GM23248 (cell line): ENCODE measurements at regions not wholly inside any gene's neighbourhood (a gene's known extent, or its start where the extent isn't known, plus 50 kb on each side); places are given as distances from the start of the nearest gene placed in this dataset.

Experiments
- EZH2 ChIP-seq: fragments of 200-600 bp; sonication (generic); IDR thresholded peaks from 2 replicates; pipeline ENCODE4 v1.6.1; 2018; ENCODE audit warnings: antibody characterized with exemption, mild to moderate bottlenecking; ENCODE audit not compliant: insufficient read depth, poor library complexity, severe bottlenecking
- EZH2phosphoT487 ChIP-seq: fragments of 200-600 bp; sonication (generic); IDR thresholded peaks from 2 replicates; pipeline ENCODE4 v1.6.1; 2018; ENCODE audit warnings: antibody characterized with exemption, moderate library complexity, mild to moderate bottlenecking, low read depth; ENCODE audit not compliant: insufficient read depth

GRCh38 chr3:194865061-194865460 lies 179.4 kb downstream of the FAM43A start:
- TF ChIP-seq EZH2phosphoT487, result no peak
- no peak for TF ChIP-seq EZH2
